Activated effector memory CD4-positive, alpha-beta T cell treated with Interleukin-2 at 50 U/mL for 16 hours (primary cell): ENCODE measurements at regions not wholly inside any gene's neighbourhood (a gene's known extent, or its start where the extent isn't known, plus 50 kb on each side); places are given as distances from the start of the nearest gene placed in this dataset.

Experiments used
- DNase-seq: peaks from one replicate; pipeline ENCODE4 v3.0.0-alpha.2; 2020

GRCh38 chr10:78348411-78349164, 314.9 kb downstream of the RPS24 start:
- DNase-seq, result no peak

- DNase-seq, result no peak
Measured at GRCh38 chr10:78349165-78349516, 315.5 kb downstream of the RPS24 start.

- DNase-seq, result no peak
Measured at GRCh38 chr10:78349911-78350663, 316.4 kb downstream of the RPS24 start.

GRCh38 chr10:78351283-78351682, 317.6 kb downstream of the RPS24 start:
- no peak for DNase-seq

GRCh38 chr10:78351809-78352208, 318.1 kb downstream of the RPS24 start:
- DNase-seq, result no peak

GRCh38 chr10:78353636-78354035, 320.0 kb downstream of the RPS24 start:
- DNase-seq, result no peak

- DNase-seq, result no peak
Measured at GRCh38 chr10:78354101-78354500, 320.4 kb downstream of the RPS24 start.

GRCh38 chr10:78356291-78356900, 322.7 kb downstream of the RPS24 start:
- DNase-seq, result no peak

GRCh38 chr10:78357141-78358063, 323.7 kb downstream of the RPS24 start:
- no peak for DNase-seq

- no peak for DNase-seq
Measured at GRCh38 chr10:78358351-78358750, 324.7 kb downstream of the RPS24 start.

GRCh38 chr10:78358982-78359381, 325.3 kb downstream of the RPS24 start:
- DNase-seq, result no peak

- no peak for DNase-seq
Measured at GRCh38 chr10:78359640-78360091, 326.0 kb downstream of the RPS24 start.

GRCh38 chr10:78360284-78360683, 326.6 kb downstream of the RPS24 start:
- no peak for DNase-seq

- DNase-seq, result no peak
Measured at GRCh38 chr10:78361031-78361430, 327.4 kb downstream of the RPS24 start.

- no peak for DNase-seq
Measured at GRCh38 chr10:78362406-78363022, 328.9 kb downstream of the RPS24 start.

- DNase-seq, result no peak
Measured at GRCh38 chr10:78363190-78363589, 329.5 kb downstream of the RPS24 start.

- DNase-seq, result no peak
Measured at GRCh38 chr10:78365694-78366093, 332.0 kb downstream of the RPS24 start.

GRCh38 chr10:78366663-78367411, 333.2 kb downstream of the RPS24 start:
- no peak for DNase-seq

- DNase-seq, result no peak
Measured at GRCh38 chr10:78367751-78368150, 334.1 kb downstream of the RPS24 start.

- DNase-seq, result no peak
Measured at GRCh38 chr10:78371136-78371535, 337.5 kb downstream of the RPS24 start.

GRCh38 chr10:78372806-78373205, 339.1 kb downstream of the RPS24 start:
- no peak for DNase-seq
